ENCODE measurements at regions not wholly inside any gene's neighbourhood (a gene's known extent, or its start where the extent isn't known, plus 50 kb on each side); places are given as distances from the start of the nearest gene placed in this dataset.

GRCh38 chr12:58563621-58564020, 356.7 kb downstream of the LRIG3 start:
- DNase-seq: no peak
- Histone ChIP-seq H3K9me3 (no peaks in the 10 kb centered on the region), H3K4me3 (no peak overlapping the region), H3K36me3 (ENCODE audit: low read depth) (no peaks in the 10 kb centered on the region), H3K4me1 (ENCODE audit: low read depth) (no peaks in the 10 kb centered on the region)
- TF ChIP-seq CTCF (IDR thresholded peaks at IDR 0.05): no peak
- intact Hi-C loops (cut with DNase I, micrococcal nuclease): no loop called here
- no peak for ATAC-seq

- Histone ChIP-seq H3K4me1 (ENCODE audit: low read depth) (no peaks in the 10 kb centered on the region), H3K36me3 (ENCODE audit: low read depth) (no peaks in the 10 kb centered on the region), H3K9me3 (no peaks in the 10 kb centered on the region), H3K4me3 (no peak overlapping the region)
- DNase-seq (no peak), ATAC-seq (no peak)
- no peak for TF ChIP-seq CTCF (IDR thresholded peaks at IDR 0.05)
- intact Hi-C loops (cut with DNase I, micrococcal nuclease): no loop called here
Observed at GRCh38 chr12:58564721-58565120, 355.6 kb downstream of the LRIG3 start.

GRCh38 chr12:58566599-58566998, 353.7 kb downstream of the LRIG3 start:
- intact Hi-C loops (cut with DNase I, micrococcal nuclease): no loop called here
- TF ChIP-seq CTCF (IDR thresholded peaks at IDR 0.05): no peak
- Histone ChIP-seq H3K4me3 (no peak overlapping the region), H3K9me3 (no peaks in the 10 kb centered on the region), H3K4me1 (ENCODE audit: low read depth) (no peaks in the 10 kb centered on the region), H3K36me3 (ENCODE audit: low read depth) (no peaks in the 10 kb centered on the region)
- DNase-seq (no peak), ATAC-seq (no peak)

- intact Hi-C loops (cut with DNase I, micrococcal nuclease): no loop called here
- H3K9me3 ChIP-seq: no peaks in the 10 kb centered on the region
- DNase-seq (no peak), ATAC-seq (no peak)
- no peaks in the 10 kb centered on the region for H3K36me3 ChIP-seq (ENCODE audit: low read depth)
- H3K4me1 ChIP-seq (ENCODE audit: low read depth): no peaks in the 10 kb centered on the region
- H3K4me3 ChIP-seq: no peak overlapping the region
- no peak for TF ChIP-seq CTCF (IDR thresholded peaks at IDR 0.05)
Observed at GRCh38 chr12:58567189-58567588, 353.1 kb downstream of the LRIG3 start.

GRCh38 chr12:58570411-58570810, 349.9 kb downstream of the LRIG3 start:
- no peaks in the 10 kb centered on the region for H3K36me3 ChIP-seq (ENCODE audit: low read depth)
- ATAC-seq (no peak), DNase-seq (no peak)
- intact Hi-C loops (cut with DNase I, micrococcal nuclease): no loop called here
- no peaks in the 10 kb centered on the region for H3K4me1 ChIP-seq (ENCODE audit: low read depth)
- H3K4me3 ChIP-seq: no peak overlapping the region
- TF ChIP-seq CTCF (IDR thresholded peaks at IDR 0.05): no peak
- no peaks in the 10 kb centered on the region for H3K9me3 ChIP-seq

- ATAC-seq: peak; percentile 42
- intact Hi-C loops (cut with DNase I, micrococcal nuclease): no loop called here
- peak in 1 of 3 donors; percentile 6 for DNase-seq
- Histone ChIP-seq H3K36me3 (ENCODE audit: low read depth) (no peaks in the 10 kb centered on the region), H3K9me3 (no peaks in the 10 kb centered on the region), H3K4me1 (ENCODE audit: low read depth) (no peaks in the 10 kb centered on the region), H3K4me3 (no peak overlapping the region)
- TF ChIP-seq CTCF (IDR thresholded peaks at IDR 0.05): no peak
Observed at GRCh38 chr12:58575256-58575655, 345.0 kb downstream of the LRIG3 start.
